GM12865 (cell line): ENCODE measurements at regions not wholly inside any gene's neighbourhood (a gene's known extent, or its start where the extent isn't known, plus 50 kb on each side); places are given as distances from the start of the nearest gene placed in this dataset.
"Not testable (repeated sequence)": the region's sequence is repeated elsewhere in the genome, so short reads cannot be mapped to it uniquely, and the experiment has no call there.

Experiments
- DNase-seq: peaks from one replicate; pipeline ENCODE4 v3.0.0; 2010; ENCODE audit warnings: low read depth
- H3K4me3 ChIP-seq: 2 replicates; pipeline ENCODE4 v1.5.1; 2011; ENCODE audit warnings: mild to moderate bottlenecking, low read depth, low read length, control low read depth
- CTCF ChIP-seq: IDR thresholded peaks from 2 replicates; pipeline ENCODE4 v1.5.1; 2011; ENCODE audit warnings: low read length, control low read depth, low read depth, inconsistent platforms; ENCODE audit not compliant: insufficient read depth; ENCODE audit errors: missing control alignments

DNA sequence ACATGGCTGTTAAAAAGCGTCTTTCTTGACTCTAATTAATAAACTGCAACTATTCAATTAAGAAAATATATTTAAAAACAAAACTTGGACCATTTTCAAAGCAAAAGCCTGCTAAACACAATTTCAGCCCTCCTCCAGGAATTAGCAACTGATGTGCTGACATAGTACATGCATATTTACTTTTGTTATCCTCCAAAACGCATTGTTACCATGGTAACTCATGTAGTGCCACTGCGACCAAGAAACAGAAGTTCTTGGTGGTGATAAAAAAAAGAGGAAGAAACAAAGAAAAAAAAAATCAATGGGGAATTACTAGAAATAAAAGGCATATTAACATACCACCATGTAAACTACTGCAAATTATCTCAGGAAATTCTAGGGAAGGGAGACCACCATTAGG lies 793.4 kb upstream of the CDH8 start:
- TF ChIP-seq CTCF, result no peak
- DNase-seq, result peak; percentile 64
- H3K4me3 ChIP-seq, result no peak overlapping the region

DNA sequence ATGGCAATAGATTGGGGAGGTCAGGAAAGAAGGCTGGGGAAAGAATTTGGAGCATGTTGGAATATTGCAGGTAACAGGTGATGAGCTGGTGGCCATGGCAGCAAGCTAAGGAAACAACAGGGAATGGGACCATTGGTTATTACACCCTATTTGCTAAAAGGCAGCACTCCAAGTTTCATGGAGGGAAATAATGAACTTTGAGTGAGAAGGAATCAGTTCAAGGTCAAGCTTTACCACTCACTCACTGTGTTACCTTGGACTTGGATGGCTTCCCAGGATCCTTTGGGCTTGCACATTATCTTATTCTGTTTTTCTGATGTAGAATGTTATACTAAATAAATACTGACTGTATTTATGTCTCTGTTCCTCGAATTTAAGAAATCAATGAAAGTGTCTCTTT lies 792.8 kb upstream of the CDH8 start:
- TF ChIP-seq CTCF, result no peak
- no peak for DNase-seq
- H3K4me3 ChIP-seq, result no peak overlapping the region

GRCh38 chr16:62821824-62822223 lies 785.6 kb upstream of the CDH8 start:
- H3K4me3 ChIP-seq, result no peak overlapping the region
- no peak for DNase-seq
- no peak for TF ChIP-seq CTCF

GRCh38 chr16:62816971-62817519 lies 780.8 kb upstream of the CDH8 start:
- no peak for DNase-seq
- no peak overlapping the region for H3K4me3 ChIP-seq
- no peak for TF ChIP-seq CTCF

GRCh38 chr16:62814891-62815290 lies 778.7 kb upstream of the CDH8 start:
- no peak for DNase-seq
- no peak for TF ChIP-seq CTCF
- H3K4me3 ChIP-seq, result no peak overlapping the region

GRCh38 chr16:62805221-62805857 lies 769.1 kb upstream of the CDH8 start:
- no peak for TF ChIP-seq CTCF
- H3K4me3 ChIP-seq, result no peak overlapping the region
- DNase-seq, result no peak

DNA sequence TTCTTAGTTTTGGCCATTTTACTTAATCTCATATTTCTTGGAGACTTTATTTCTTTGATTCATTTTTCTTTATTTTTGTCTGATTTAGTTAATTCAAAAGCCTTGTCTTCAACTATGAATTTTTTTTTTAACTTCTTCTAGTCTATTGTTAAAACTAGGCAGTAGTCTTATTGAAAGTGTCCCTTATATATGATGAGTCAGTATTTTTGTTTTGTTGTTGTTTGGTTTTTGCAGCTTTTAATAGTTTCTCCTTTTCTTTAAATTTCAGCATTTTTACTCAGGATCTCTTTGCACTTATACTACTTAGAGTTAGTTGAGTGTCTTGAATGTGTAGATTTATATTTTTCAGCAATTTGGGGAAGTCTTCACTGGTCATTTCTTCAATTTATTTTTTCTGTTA lies 758.5 kb upstream of the CDH8 start:
- DNase-seq, result no peak
- TF ChIP-seq CTCF, result no peak
- H3K4me3 ChIP-seq, result no peak overlapping the region

DNA sequence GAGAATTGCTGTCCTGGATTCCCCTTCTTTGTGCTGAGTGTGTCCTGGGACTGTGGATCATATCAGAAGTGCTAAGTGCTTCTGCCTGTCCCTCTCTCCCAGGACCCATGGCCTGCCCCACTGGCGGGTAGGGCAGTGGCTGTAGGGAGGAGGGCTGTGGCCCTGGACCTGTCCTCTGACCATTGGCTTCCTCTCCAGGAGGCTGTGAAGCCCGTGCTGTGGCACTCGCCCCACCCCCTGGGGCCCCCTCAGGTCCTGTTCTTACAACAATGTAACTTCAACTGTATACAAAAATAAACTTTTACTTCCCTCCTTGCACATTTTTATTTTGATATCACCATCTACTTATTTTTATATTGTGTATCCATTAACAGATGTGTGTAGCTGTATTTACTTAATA lies 743.8 kb upstream of the CDH8 start:
- H3K4me3 ChIP-seq, result not testable (repeated sequence)

More for the DNA sequence above, 743.8 kb upstream of the CDH8 start:
- not testable (repeated sequence) for DNase-seq
